ENCODE measurements at regions not wholly inside any gene's neighbourhood (a gene's known extent, or its start where the extent isn't known, plus 50 kb on each side); places are given as distances from the start of the nearest gene placed in this dataset.
"Not testable (repeated sequence)": the region's sequence is repeated elsewhere in the genome, so short reads cannot be mapped to it uniquely, and the experiment has no call there.

- H3K27ac ChIP-seq = peak overlapping the region; percentile 10 to 21
- H3K27me3 ChIP-seq = no peaks in the 10 kb centered on the region
These were observed 159.0 kb upstream of the CXCL13 start for GRCh38 chr4:77446601-77447000.

DNA sequence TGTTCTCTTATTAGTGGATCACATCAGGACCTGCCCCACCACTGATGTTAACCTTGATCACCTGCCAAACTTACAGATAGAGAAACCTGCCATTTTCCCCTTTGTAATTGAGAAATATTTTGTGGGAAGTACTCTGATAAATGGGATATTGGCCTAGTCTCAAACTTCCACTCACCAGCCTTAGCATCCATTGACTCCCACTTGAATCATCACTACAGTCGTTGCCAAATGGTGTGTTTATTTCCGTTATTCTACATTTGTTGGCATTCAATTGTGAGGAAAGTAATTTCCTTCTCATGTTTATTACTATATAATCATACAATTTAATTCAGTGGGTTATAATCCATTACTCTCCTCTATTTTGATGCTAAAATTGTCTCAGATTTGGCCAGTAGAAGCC is 156.4 kb upstream of the CXCL13 start:
- peaks cover 0 to 10% of the 10 kb centered on the region in 2 donors for H3K4me1 ChIP-seq
- H3K27ac ChIP-seq = no peak overlapping the region
- no peak for DNase-seq (ENCODE audit: low spot score in 2 of 2)
- H3K4me3 ChIP-seq = no peak overlapping the region
- no peaks in the 10 kb centered on the region for H3K36me3 ChIP-seq
- H3K27me3 ChIP-seq = no peaks in the 10 kb centered on the region
- no peak for TF ChIP-seq CTCF (IDR thresholded peaks at IDR 0.05)
- H3K9me3 ChIP-seq = no peaks in the 10 kb centered on the region
- intact Hi-C loops (cut with DNase I) = no loop called here

More at GRCh38 chr4:77446601-77447000, 159.0 kb upstream of the CXCL13 start:
- TF ChIP-seq CTCF (IDR thresholded peaks at IDR 0.05) = no peak
- Histone ChIP-seq H3K36me3 (no peaks in the 10 kb centered on the region), H3K4me1 (peaks cover 0 to 10% of the 10 kb centered on the region in 2 donors), H3K4me3 (no peak overlapping the region), H3K9me3 (no peaks in the 10 kb centered on the region)
- intact Hi-C loops (cut with DNase I) = no loop called here
- no peak for DNase-seq (ENCODE audit: low spot score in 2 of 2)

- intact Hi-C loops (cut with DNase I) = no loop called here
- TF ChIP-seq CTCF (IDR thresholded peaks at IDR 0.05) = no peak
- Histone ChIP-seq H3K9me3 (no peaks in the 10 kb centered on the region), H3K4me1 (peaks cover 0 to 10% of the 10 kb centered on the region in 2 donors), H3K36me3 (no peaks in the 10 kb centered on the region), H3K27me3 (no peaks in the 10 kb centered on the region), H3K4me3 (no peak overlapping the region), H3K27ac (no peak overlapping the region)
- no peak for DNase-seq (ENCODE audit: low spot score in 2 of 2)
These were observed 155.6 kb upstream of the CXCL13 start for GRCh38 chr4:77450006-77450405.

GRCh38 chr4:77451530-77451929 is 154.1 kb upstream of the CXCL13 start:
- Histone ChIP-seq H3K27ac (no peak overlapping the region), H3K4me3 (no peak overlapping the region), H3K4me1 (peaks cover 0 to 5% of the 10 kb centered on the region in 2 donors), H3K9me3 (no peaks in the 10 kb centered on the region), H3K36me3 (no peaks in the 10 kb centered on the region), H3K27me3 (no peaks in the 10 kb centered on the region)
- TF ChIP-seq CTCF (IDR thresholded peaks at IDR 0.05) = no peak
- intact Hi-C loops (cut with DNase I) = no loop called here
- no peak for DNase-seq (ENCODE audit: low spot score in 2 of 2)

DNA sequence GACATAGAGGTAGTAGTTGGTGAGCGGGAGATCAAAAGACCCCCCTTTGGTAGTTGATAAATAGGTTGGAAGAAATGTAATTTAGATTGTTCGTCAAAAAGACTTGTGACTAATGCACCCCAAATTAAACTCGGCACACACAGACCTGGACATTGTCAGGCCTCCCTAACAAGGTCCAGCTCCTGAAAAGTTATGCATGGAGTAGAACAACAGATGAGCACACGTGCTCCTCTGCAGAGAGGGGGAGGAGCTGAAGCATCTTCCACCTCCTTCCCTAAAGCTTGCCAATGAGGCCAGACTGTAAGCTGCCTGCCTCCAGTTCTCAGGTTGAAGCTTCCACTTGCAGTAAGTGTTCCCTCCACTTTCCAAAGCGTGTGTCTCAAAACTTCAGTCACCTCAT is 153.5 kb upstream of the CXCL13 start:
- DNase-seq (ENCODE audit: low spot score in 2 of 2); H3K4me1 ChIP-seq; H3K36me3 ChIP-seq; intact Hi-C loops (cut with DNase I); H3K4me3 ChIP-seq; H3K9me3 ChIP-seq; H3K27ac ChIP-seq; H3K27me3 ChIP-seq: not testable (repeated sequence)

GRCh38 chr4:77453911-77454310 is 151.7 kb upstream of the CXCL13 start:
- H3K36me3 ChIP-seq = no peaks in the 10 kb centered on the region
- no peaks in the 10 kb centered on the region for H3K9me3 ChIP-seq
- intact Hi-C loops (cut with DNase I) = no loop called here
- TF ChIP-seq CTCF (IDR thresholded peaks at IDR 0.05) = no peak
- H3K4me3 ChIP-seq = no peak overlapping the region
- peaks cover 0 to 3% of the 10 kb centered on the region in 2 donors for H3K4me1 ChIP-seq
- no peak for DNase-seq (ENCODE audit: low spot score in 2 of 2)
- H3K27me3 ChIP-seq = no peaks in the 10 kb centered on the region
- H3K27ac ChIP-seq = no peak overlapping the region
